ENCODE measurements at regions not wholly inside any gene's neighbourhood (a gene's known extent, or its start where the extent isn't known, plus 50 kb on each side); places are given as distances from the start of the nearest gene placed in this dataset.

DNA sequence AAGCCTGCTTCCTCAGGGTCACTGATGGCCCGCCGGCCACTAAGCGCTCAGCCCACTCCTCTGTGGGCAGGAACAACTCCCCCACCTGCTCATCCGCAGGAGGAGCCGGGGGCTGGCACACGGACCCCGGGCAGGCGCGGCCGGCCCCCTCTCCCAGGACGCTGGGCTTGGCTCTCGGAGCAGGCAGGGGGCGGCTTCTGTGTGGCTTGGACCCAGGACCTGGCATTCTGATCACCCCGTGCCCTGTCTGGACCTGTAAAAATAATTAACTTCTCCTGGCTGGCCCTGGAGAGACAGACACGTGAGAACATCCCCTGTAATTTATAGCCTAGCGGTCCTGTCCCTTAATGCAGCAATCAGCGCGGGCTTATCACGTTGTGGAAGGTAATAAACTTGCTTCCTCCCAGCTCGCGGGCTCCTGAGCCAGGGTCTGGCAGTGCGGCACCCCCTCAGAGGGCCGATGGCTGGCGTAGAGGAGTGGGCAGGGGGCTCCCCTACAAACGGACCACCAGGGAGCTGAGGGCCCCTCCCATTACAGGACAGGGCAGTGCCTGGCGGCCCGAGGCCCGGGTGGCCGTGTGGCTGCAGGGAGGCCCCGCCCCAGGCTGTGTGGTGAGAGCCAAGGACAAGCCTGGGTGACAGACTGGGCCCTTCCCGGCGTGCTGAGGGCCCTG lies 84.5 kb upstream of the NKX1-1 start:
- Histone ChIP-seq H3K4me3 (ENCODE audit: insufficient read depth, low read length, poor library complexity, severe bottlenecking) (no peak overlapping the region), H3K9ac (ENCODE audit: low read length) (no peak overlapping the region), H4K20me1 (ENCODE audit: low read depth, low read length) (no peaks in the 10 kb centered on the region), H3K27ac (ENCODE audit: low read depth, low read length) (no peak overlapping the region), H3F3A (ENCODE audit: insufficient read depth) (no peaks in the 10 kb centered on the region), H3K27me3 (ENCODE audit: low read length) (no peaks in the 10 kb centered on the region), H3K36me3 (ENCODE audit: low read length) (no peaks in the 10 kb centered on the region), H3K4me2 (ENCODE audit: low read depth, low read length, poor library complexity, severe bottlenecking) (no peak overlapping the region), H2AFZ (ENCODE audit: low read depth, low read length, severe bottlenecking) (no peak overlapping the region), H3K9me2 (replicated peaks; ENCODE audit: insufficient read depth, low read length) (no peaks in the 10 kb centered on the region), H3K9me3 (ENCODE audit: insufficient read depth, low read length) (peaks cover 4% of the 10 kb centered on the region; the same call in 1 of the 2 replicates), H3K79me2 (ENCODE audit: insufficient read depth, low read length) (no peaks in the 10 kb centered on the region)
- no peak for TF ChIP-seq EZH2phosphoT487 (conservative IDR thresholded peaks at IDR 0.05; ENCODE audit: low read length)
- TF ChIP-seq, protein P1, sequence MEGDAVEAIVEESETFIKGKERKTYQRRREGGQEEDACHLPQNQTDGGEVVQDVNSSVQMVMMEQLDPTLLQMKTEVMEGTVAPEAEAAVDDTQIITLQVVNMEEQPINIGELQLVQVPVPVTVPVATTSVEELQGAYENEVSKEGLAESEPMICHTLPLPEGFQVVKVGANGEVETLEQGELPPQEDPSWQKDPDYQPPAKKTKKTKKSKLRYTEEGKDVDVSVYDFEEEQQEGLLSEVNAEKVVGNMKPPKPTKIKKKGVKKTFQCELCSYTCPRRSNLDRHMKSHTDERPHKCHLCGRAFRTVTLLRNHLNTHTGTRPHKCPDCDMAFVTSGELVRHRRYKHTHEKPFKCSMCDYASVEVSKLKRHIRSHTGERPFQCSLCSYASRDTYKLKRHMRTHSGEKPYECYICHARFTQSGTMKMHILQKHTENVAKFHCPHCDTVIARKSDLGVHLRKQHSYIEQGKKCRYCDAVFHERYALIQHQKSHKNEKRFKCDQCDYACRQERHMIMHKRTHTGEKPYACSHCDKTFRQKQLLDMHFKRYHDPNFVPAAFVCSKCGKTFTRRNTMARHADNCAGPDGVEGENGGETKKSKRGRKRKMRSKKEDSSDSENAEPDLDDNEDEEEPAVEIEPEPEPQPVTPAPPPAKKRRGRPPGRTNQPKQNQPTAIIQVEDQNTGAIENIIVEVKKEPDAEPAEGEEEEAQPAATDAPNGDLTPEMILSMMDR (IDR thresholded peaks at IDR 0.05; ENCODE audit: insufficient read depth, low read length, poor library complexity, severe bottlenecking): no peak

DNA sequence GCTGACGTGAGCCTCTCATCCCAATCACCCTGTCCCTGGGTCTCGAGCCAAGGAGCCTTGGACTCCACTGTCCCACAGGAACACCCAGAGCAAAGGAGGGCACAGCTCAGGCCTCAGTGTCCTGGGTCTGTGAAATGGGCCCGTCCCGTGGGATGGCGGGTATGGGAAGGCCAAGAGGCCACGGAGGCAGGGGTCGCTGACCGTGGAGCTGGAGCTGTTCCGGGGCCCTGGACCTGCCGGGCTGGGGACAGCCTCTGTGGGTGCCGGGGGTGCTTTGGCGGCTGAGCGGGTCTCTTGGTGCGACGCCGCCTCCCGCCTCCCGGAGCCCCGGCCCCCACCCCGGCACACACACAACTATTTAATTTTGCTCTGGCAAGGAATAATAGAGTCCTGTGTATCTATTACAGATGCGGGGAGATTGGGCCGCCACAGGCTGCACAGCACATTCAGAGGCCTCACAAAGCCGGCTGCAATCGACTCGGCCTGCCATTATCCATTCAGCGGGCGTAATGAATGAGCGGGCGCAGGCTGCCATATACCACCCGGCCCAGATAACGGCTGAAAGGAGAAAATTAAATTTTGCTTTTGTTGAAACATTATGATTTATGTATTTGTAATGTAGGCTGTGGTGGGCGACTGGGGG lies 83.9 kb upstream of the NKX1-1 start:
- Histone ChIP-seq H3K79me2 (ENCODE audit: insufficient read depth, low read length) (no peaks in the 10 kb centered on the region), H3K9ac (ENCODE audit: low read length) (no peak overlapping the region), H3K4me2 (ENCODE audit: low read depth, low read length, poor library complexity, severe bottlenecking) (no peak overlapping the region), H3K27me3 (ENCODE audit: low read length) (no peaks in the 10 kb centered on the region), H3K9me2 (replicated peaks; ENCODE audit: insufficient read depth, low read length) (no peaks in the 10 kb centered on the region), H3K9me3 (ENCODE audit: insufficient read depth, low read length) (peaks cover 10% of the 10 kb centered on the region; the same call in 1 of the 2 replicates), H2AFZ (ENCODE audit: low read depth, low read length, severe bottlenecking) (no peak overlapping the region), H3K4me3 (ENCODE audit: insufficient read depth, low read length, poor library complexity, severe bottlenecking) (no peak overlapping the region), H3K36me3 (ENCODE audit: low read length) (no peaks in the 10 kb centered on the region), H3K27ac (ENCODE audit: low read depth, low read length) (no peak overlapping the region), H3F3A (ENCODE audit: insufficient read depth) (no peaks in the 10 kb centered on the region), H4K20me1 (ENCODE audit: low read depth, low read length) (no peaks in the 10 kb centered on the region)
- TF ChIP-seq EZH2phosphoT487 (conservative IDR thresholded peaks at IDR 0.05; ENCODE audit: low read length): no peak
- TF ChIP-seq, protein P1 (IDR thresholded peaks at IDR 0.05; ENCODE audit: insufficient read depth, low read length, poor library complexity, severe bottlenecking): no peak

DNA sequence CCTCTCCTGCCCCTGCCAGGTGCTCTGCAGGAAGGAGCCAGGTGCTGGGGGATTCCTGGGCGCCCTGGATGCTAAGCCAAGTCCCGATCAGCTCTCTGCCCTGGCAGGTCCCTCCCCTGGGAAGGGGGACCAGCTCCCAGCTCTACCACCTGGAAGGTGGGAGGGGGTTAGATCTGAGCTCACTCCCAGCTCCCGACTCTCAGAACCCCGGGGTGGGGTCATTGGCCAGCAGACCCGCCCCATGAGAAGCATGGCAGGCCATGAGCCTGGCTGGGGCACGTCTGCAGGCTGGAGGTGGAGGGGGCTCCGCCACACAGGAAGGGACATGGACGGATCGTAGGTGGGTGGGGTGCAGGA lies 83.4 kb upstream of the NKX1-1 start:
- H3K27ac ChIP-seq (ENCODE audit: low read depth, low read length): no peak overlapping the region

More for the DNA sequence above, 83.4 kb upstream of the NKX1-1 start:
- no peaks in the 10 kb centered on the region for H3K9me2 ChIP-seq (replicated peaks; ENCODE audit: insufficient read depth, low read length)
- H3K27me3 ChIP-seq (ENCODE audit: low read length): no peaks in the 10 kb centered on the region
- H2AFZ ChIP-seq (ENCODE audit: low read depth, low read length, severe bottlenecking): no peak overlapping the region
- H3K4me2 ChIP-seq (ENCODE audit: low read depth, low read length, poor library complexity, severe bottlenecking): no peak overlapping the region
- H3F3A ChIP-seq (ENCODE audit: insufficient read depth): no peaks in the 10 kb centered on the region
- TF ChIP-seq, protein P1 (IDR thresholded peaks at IDR 0.05; ENCODE audit: insufficient read depth, low read length, poor library complexity, severe bottlenecking): no peak
- TF ChIP-seq EZH2phosphoT487 (conservative IDR thresholded peaks at IDR 0.05; ENCODE audit: low read length): no peak
- no peaks in the 10 kb centered on the region for H4K20me1 ChIP-seq (ENCODE audit: low read depth, low read length)
- H3K79me2 ChIP-seq (ENCODE audit: insufficient read depth, low read length): no peaks in the 10 kb centered on the region
- no peak overlapping the region for H3K4me3 ChIP-seq (ENCODE audit: insufficient read depth, low read length, poor library complexity, severe bottlenecking)
- H3K9ac ChIP-seq (ENCODE audit: low read length): no peak overlapping the region
- H3K36me3 ChIP-seq (ENCODE audit: low read length): no peaks in the 10 kb centered on the region
- peaks cover 15% of the 10 kb centered on the region; the same call in 1 of the 2 replicates for H3K9me3 ChIP-seq (ENCODE audit: insufficient read depth, low read length)
